ENCODE measurements at regions not wholly inside any gene's neighbourhood (a gene's known extent, or its start where the extent isn't known, plus 50 kb on each side); places are given as distances from the start of the nearest gene placed in this dataset.

- no peak overlapping the region for H2AFZ ChIP-seq
- no peaks in the 10 kb centered on the region for H4K20me1 ChIP-seq (ENCODE audit: insufficient read depth)
- no peaks in the 10 kb centered on the region for H3K9me2 ChIP-seq (ENCODE audit: insufficient read depth)
- POLR2A ChIA-PET (ENCODE audit: unreplicated experiment) = no interaction called here
- H3K4me1 ChIP-seq (replicated peaks; ENCODE audit: insufficient read depth) = no peaks in the 10 kb centered on the region
- H3K4me3 ChIP-seq = no peak overlapping the region
- no peak overlapping the region for H3K4me2 ChIP-seq
- intact Hi-C loops (cut with micrococcal nuclease; ENCODE audit: unreplicated experiment) = no loop called here
- CTCF ChIA-PET = no interaction called here
- no TSS peak for BruUV-seq (replicated peaks)
- no peaks in the 10 kb centered on the region for H3F3A ChIP-seq (ENCODE audit: insufficient read depth, low read depth)
- H3K79me2 ChIP-seq (ENCODE audit: low read depth) = no peaks in the 10 kb centered on the region
- H3K9me3 ChIP-seq (ENCODE audit: insufficient read depth, low read depth) = no peaks in the 10 kb centered on the region
- no peak for DNase-seq
- no peaks in the 10 kb centered on the region for H3K36me3 ChIP-seq (ENCODE audit: low read depth)
- TF ChIP-seq, protein P1, sequence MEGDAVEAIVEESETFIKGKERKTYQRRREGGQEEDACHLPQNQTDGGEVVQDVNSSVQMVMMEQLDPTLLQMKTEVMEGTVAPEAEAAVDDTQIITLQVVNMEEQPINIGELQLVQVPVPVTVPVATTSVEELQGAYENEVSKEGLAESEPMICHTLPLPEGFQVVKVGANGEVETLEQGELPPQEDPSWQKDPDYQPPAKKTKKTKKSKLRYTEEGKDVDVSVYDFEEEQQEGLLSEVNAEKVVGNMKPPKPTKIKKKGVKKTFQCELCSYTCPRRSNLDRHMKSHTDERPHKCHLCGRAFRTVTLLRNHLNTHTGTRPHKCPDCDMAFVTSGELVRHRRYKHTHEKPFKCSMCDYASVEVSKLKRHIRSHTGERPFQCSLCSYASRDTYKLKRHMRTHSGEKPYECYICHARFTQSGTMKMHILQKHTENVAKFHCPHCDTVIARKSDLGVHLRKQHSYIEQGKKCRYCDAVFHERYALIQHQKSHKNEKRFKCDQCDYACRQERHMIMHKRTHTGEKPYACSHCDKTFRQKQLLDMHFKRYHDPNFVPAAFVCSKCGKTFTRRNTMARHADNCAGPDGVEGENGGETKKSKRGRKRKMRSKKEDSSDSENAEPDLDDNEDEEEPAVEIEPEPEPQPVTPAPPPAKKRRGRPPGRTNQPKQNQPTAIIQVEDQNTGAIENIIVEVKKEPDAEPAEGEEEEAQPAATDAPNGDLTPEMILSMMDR (conservative IDR thresholded peaks at IDR 0.05) = no peak
- no peak for TF ChIP-seq EZH2 (IDR thresholded peaks at IDR 0.05; ENCODE audit: low read depth)
- H3K27me3 ChIP-seq (ENCODE audit: insufficient read depth, low read depth) = peaks cover 10% of the 10 kb centered on the region; the same call in 1 of the 2 replicates
- no peak overlapping the region for H3K27ac ChIP-seq
Measured at GRCh38 chr12:97047361-97047760, 140.3 kb downstream of the NEDD1 start.

- no peaks in the 10 kb centered on the region for H3K9me3 ChIP-seq (ENCODE audit: insufficient read depth, low read depth)
- no peak for TF ChIP-seq EZH2 (IDR thresholded peaks at IDR 0.05; ENCODE audit: low read depth)
- TF ChIP-seq, protein P1 (conservative IDR thresholded peaks at IDR 0.05) = no peak
- no peaks in the 10 kb centered on the region for H3F3A ChIP-seq (ENCODE audit: insufficient read depth, low read depth)
- H3K36me3 ChIP-seq (ENCODE audit: low read depth) = no peaks in the 10 kb centered on the region
- no peak overlapping the region for H2AFZ ChIP-seq
- POLR2A ChIA-PET (ENCODE audit: unreplicated experiment) = no interaction called here
- peaks cover 2% of the 10 kb centered on the region; the same call in 1 of the 2 replicates for H3K27me3 ChIP-seq (ENCODE audit: insufficient read depth, low read depth)
- no peak overlapping the region for H3K4me3 ChIP-seq
- H3K79me2 ChIP-seq (ENCODE audit: low read depth) = no peaks in the 10 kb centered on the region
- no peaks in the 10 kb centered on the region for H3K9me2 ChIP-seq (ENCODE audit: insufficient read depth)
- H3K4me2 ChIP-seq = no peak overlapping the region
- CTCF ChIA-PET = no interaction called here
- H4K20me1 ChIP-seq (ENCODE audit: insufficient read depth) = no peaks in the 10 kb centered on the region
- H3K4me1 ChIP-seq (replicated peaks; ENCODE audit: insufficient read depth) = no peaks in the 10 kb centered on the region
- no TSS peak for BruUV-seq (replicated peaks)
- intact Hi-C loops (cut with micrococcal nuclease; ENCODE audit: unreplicated experiment) = no loop called here
- H3K27ac ChIP-seq = no peak overlapping the region
- DNase-seq = no peak
Measured at GRCh38 chr12:97048421-97049035, 141.5 kb downstream of the NEDD1 start.

- H3K9me3 ChIP-seq (ENCODE audit: insufficient read depth, low read depth) = no peaks in the 10 kb centered on the region
- ChIA-PET POLR2A (ENCODE audit: unreplicated experiment) (no interaction called here), CTCF (no interaction called here)
- H3K4me3 ChIP-seq = no peak overlapping the region
- H3K27me3 ChIP-seq (ENCODE audit: insufficient read depth, low read depth) = no peaks in the 10 kb centered on the region
- H2AFZ ChIP-seq = no peak overlapping the region
- TF ChIP-seq, protein P1 (conservative IDR thresholded peaks at IDR 0.05) = no peak
- TF ChIP-seq EZH2 (IDR thresholded peaks at IDR 0.05; ENCODE audit: low read depth) = no peak
- no peaks in the 10 kb centered on the region for H3K4me1 ChIP-seq (replicated peaks; ENCODE audit: insufficient read depth)
- no peaks in the 10 kb centered on the region for H3K9me2 ChIP-seq (ENCODE audit: insufficient read depth)
- DNase-seq = no peak
- intact Hi-C loops (cut with micrococcal nuclease; ENCODE audit: unreplicated experiment) = no loop called here
- no peaks in the 10 kb centered on the region for H3K79me2 ChIP-seq (ENCODE audit: low read depth)
- no peaks in the 10 kb centered on the region for H3F3A ChIP-seq (ENCODE audit: insufficient read depth, low read depth)
- H3K27ac ChIP-seq = no peak overlapping the region
- no peak overlapping the region for H3K4me2 ChIP-seq
- no peaks in the 10 kb centered on the region for H4K20me1 ChIP-seq (ENCODE audit: insufficient read depth)
- BruUV-seq (replicated peaks) = no TSS peak
- H3K36me3 ChIP-seq (ENCODE audit: low read depth) = no peaks in the 10 kb centered on the region
Measured at GRCh38 chr12:97050509-97050908, 143.5 kb downstream of the NEDD1 start.
